SK-N-SH (cell line): ENCODE measurements at regions not wholly inside any gene's neighbourhood (a gene's known extent, or its start where the extent isn't known, plus 50 kb on each side); places are given as distances from the start of the nearest gene placed in this dataset.

Experiments used
- EP300 ChIP-seq, 2 experiments: IDR thresholded peaks; 2 replicates each; pipeline versions ENCODE4 v1.4.0 to v1.6.1; 2012; ENCODE audit warnings: borderline replicate concordance in 1 of 2, low read depth in 1 of 2, low read length in 1 of 2
- TF ChIP-seq, protein P1 (sequence below): fragments of 200-600 bp; sonication (generic); IDR thresholded peaks from 2 replicates; pipeline ENCODE4 v1.6.1; 2017; ENCODE audit warnings: antibody characterized with exemption, mild to moderate bottlenecking, moderate library complexity

DNA sequence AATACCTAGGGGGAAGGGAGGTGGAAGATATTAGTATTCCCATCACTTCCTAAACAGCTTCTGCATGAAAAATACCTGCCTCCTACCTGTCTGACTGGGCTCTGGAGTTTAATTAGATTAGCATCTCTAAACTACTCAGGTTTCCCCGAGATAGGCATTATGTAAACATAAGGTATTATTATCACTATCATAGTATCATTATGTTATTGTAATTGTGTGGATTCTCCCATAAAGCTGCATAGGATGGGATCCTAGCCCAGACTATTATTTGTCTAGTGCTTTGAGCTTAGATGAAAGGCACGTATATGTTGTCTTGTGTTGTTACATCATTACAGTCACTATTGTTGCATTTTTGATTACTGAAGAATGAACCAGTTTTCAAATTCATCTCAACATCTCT, 115.2 kb upstream of the SOX21 start:
- TF ChIP-seq, protein P1, sequence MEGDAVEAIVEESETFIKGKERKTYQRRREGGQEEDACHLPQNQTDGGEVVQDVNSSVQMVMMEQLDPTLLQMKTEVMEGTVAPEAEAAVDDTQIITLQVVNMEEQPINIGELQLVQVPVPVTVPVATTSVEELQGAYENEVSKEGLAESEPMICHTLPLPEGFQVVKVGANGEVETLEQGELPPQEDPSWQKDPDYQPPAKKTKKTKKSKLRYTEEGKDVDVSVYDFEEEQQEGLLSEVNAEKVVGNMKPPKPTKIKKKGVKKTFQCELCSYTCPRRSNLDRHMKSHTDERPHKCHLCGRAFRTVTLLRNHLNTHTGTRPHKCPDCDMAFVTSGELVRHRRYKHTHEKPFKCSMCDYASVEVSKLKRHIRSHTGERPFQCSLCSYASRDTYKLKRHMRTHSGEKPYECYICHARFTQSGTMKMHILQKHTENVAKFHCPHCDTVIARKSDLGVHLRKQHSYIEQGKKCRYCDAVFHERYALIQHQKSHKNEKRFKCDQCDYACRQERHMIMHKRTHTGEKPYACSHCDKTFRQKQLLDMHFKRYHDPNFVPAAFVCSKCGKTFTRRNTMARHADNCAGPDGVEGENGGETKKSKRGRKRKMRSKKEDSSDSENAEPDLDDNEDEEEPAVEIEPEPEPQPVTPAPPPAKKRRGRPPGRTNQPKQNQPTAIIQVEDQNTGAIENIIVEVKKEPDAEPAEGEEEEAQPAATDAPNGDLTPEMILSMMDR = no peak
- TF ChIP-seq EP300 (IDR thresholded peaks at IDR 0.05; ENCODE audit: borderline replicate concordance in 1 of 2, low read depth in 1 of 2, low read length in 1 of 2) = no peak
